OCI-LY1 (cell line): ENCODE measurements at regions not wholly inside any gene's neighbourhood (a gene's known extent, or its start where the extent isn't known, plus 50 kb on each side); places are given as distances from the start of the nearest gene placed in this dataset.

Experiments
- H2AFZ ChIP-seq: fragments of 200-600 bp; sonication (generic), shearing (Covaris generic); 2 replicates; pipeline ENCODE4 v1.6.0; 2014; ENCODE audit warnings: antibody characterized with exemption, mild to moderate bottlenecking, low read length
- H3F3A ChIP-seq: fragments of 200-600 bp; sonication (generic), shearing (Covaris generic); 2 replicates; pipeline ENCODE4 v1.6.0; 2014; ENCODE audit warnings: mild to moderate bottlenecking, antibody characterized with exemption, low read length, moderate library complexity; ENCODE audit not compliant: insufficient read depth
- H3K27ac ChIP-seq: fragments of 200-600 bp; sonication (generic); 2 replicates; pipeline ENCODE4 v1.5.1; 2014; ENCODE audit warnings: low read length, mixed run types, mild to moderate bottlenecking, low read depth; ENCODE audit not compliant: poor library complexity, severe bottlenecking
- H3K27me3 ChIP-seq: fragments of 200-600 bp; sonication (generic); 2 replicates; pipeline ENCODE4 v1.6.0; 2014; ENCODE audit warnings: antibody characterized with exemption, mild to moderate bottlenecking, low read length, moderate library complexity; ENCODE audit not compliant: insufficient read depth
- H3K36me3 ChIP-seq: fragments of 200-600 bp; sonication (generic); 2 replicates; pipeline ENCODE4 v1.6.1; 2014; ENCODE audit warnings: mild to moderate bottlenecking, antibody characterized with exemption, low read length, moderate library complexity, mixed read lengths; ENCODE audit not compliant: insufficient read depth
- H3K4me1 ChIP-seq: fragments of 200-600 bp; sonication (generic); 2 replicates; pipeline ENCODE4 v1.5.1; 2014; ENCODE audit warnings: mild to moderate bottlenecking, low read length, moderate library complexity; ENCODE audit not compliant: insufficient read depth, severe bottlenecking
- H3K4me2 ChIP-seq: fragments of 200-600 bp; sonication (generic), shearing (Covaris generic); 2 replicates; pipeline ENCODE4 v1.6.1; 2014; ENCODE audit warnings: low read length
- H3K4me3 ChIP-seq: fragments of 200-600 bp; sonication (generic); 2 replicates; pipeline ENCODE4 v1.5.1; 2014; ENCODE audit warnings: low read length, low read depth, mild to moderate bottlenecking, mixed read lengths; ENCODE audit not compliant: poor library complexity, severe bottlenecking
- H3K79me2 ChIP-seq: fragments of 200-600 bp; shearing (Covaris generic); 2 replicates; pipeline ENCODE4 v1.6.1; 2016; ENCODE audit warnings: mixed run types, low read length, mixed read lengths; ENCODE audit not compliant: insufficient read depth
- H3K9ac ChIP-seq: fragments of 200-600 bp; sonication (generic), shearing (Covaris generic); 2 replicates; pipeline ENCODE4 v1.6.1; 2014; ENCODE audit warnings: mild to moderate bottlenecking, low read length, mixed read lengths
- H3K9me2 ChIP-seq: fragments of 200-600 bp; sonication (generic), shearing (Covaris generic); 2 replicates; pipeline ENCODE4 v1.6.1; 2014; ENCODE audit warnings: low read depth, mild to moderate bottlenecking, low read length, mixed read lengths
- H3K9me3 ChIP-seq: fragments of 200-600 bp; shearing (Covaris generic); 2 replicates; pipeline ENCODE4 v1.6.1; 2014; ENCODE audit warnings: low read length, mixed read lengths
- H4K20me1 ChIP-seq: fragments of 200-600 bp; sonication (generic), shearing (Covaris generic); 2 replicates; pipeline ENCODE4 v1.6.0; 2016; ENCODE audit warnings: mild to moderate bottlenecking, low read length; ENCODE audit not compliant: insufficient read depth
- EZH2 ChIP-seq: fragments of 200-600 bp; sonication (generic), shearing (Covaris generic); IDR thresholded peaks from 2 replicates; pipeline ENCODE4 v1.8.0; 2017; ENCODE audit warnings: borderline replicate concordance, mixed run types, mild to moderate bottlenecking, antibody characterized with exemption, low read length, moderate library complexity, mixed read lengths
- TF ChIP-seq, protein P1 (sequence below): fragments of 200-600 bp; sonication (generic), shearing (Covaris generic); IDR thresholded peaks from 2 replicates; pipeline ENCODE4 v1.5.1; 2017; ENCODE audit warnings: mild to moderate bottlenecking, antibody characterized with exemption, low read length, moderate library complexity, mixed read lengths

DNA sequence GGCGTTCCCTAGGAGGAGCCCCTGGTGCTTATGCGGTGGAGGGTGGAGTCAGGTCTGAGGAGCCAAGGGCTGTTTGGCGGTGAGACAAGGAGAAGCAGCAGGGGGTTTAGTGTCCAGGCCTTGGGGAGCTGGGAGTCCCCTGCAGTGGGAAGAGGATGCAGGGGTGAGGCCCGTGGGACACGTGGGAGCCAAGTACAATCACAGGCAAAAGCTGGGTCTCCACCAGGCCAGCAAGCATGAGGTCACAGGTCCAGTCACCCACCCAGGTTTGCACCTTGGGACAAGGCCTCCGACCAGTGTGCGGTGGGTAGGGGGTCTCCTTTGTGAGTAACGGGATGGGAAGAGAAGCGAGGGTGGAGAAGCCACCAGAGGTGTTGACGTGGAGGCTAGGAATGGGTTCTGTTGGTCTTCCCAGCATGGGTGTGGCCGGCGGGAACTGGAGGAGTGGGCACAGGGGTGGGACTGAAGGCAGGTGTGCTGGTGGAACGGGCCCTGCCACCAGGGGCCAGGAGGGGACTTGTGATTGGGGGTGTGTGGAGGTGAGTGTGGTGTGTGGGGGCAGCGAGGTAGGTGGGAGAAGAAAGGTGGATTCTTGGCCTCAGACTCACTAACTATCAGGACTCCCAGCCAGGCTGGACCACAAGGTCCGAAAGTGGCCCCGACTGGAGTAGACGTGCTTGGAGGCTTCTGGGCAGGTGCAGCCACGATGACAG is 953.6 kb downstream of the TBC1D22A start:
- no peaks in the 10 kb centered on the region for H3K27me3 ChIP-seq
- H3K9me2 ChIP-seq = no peaks in the 10 kb centered on the region
- H3K79me2 ChIP-seq = no peaks in the 10 kb centered on the region
- no peak overlapping the region for H3K9ac ChIP-seq
- no peak for TF ChIP-seq EZH2
- TF ChIP-seq, protein P1, sequence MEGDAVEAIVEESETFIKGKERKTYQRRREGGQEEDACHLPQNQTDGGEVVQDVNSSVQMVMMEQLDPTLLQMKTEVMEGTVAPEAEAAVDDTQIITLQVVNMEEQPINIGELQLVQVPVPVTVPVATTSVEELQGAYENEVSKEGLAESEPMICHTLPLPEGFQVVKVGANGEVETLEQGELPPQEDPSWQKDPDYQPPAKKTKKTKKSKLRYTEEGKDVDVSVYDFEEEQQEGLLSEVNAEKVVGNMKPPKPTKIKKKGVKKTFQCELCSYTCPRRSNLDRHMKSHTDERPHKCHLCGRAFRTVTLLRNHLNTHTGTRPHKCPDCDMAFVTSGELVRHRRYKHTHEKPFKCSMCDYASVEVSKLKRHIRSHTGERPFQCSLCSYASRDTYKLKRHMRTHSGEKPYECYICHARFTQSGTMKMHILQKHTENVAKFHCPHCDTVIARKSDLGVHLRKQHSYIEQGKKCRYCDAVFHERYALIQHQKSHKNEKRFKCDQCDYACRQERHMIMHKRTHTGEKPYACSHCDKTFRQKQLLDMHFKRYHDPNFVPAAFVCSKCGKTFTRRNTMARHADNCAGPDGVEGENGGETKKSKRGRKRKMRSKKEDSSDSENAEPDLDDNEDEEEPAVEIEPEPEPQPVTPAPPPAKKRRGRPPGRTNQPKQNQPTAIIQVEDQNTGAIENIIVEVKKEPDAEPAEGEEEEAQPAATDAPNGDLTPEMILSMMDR = no peak
- H3F3A ChIP-seq = no peaks in the 10 kb centered on the region
- H3K27ac ChIP-seq = no peak overlapping the region
- H3K4me2 ChIP-seq = no peak overlapping the region
- no peak overlapping the region for H3K4me3 ChIP-seq
- H2AFZ ChIP-seq = no peak overlapping the region
- peaks cover 8% of the 10 kb centered on the region for H3K4me1 ChIP-seq
- H4K20me1 ChIP-seq = no peaks in the 10 kb centered on the region
- H3K36me3 ChIP-seq = no peaks in the 10 kb centered on the region
- no peaks in the 10 kb centered on the region for H3K9me3 ChIP-seq

- H3K9me3 ChIP-seq = no peaks in the 10 kb centered on the region
- H3K36me3 ChIP-seq = no peaks in the 10 kb centered on the region
- H3K9ac ChIP-seq = no peak overlapping the region
- no peak for TF ChIP-seq EZH2
- TF ChIP-seq, protein P1 = no peak
- no peak overlapping the region for H2AFZ ChIP-seq
- no peaks in the 10 kb centered on the region for H3K9me2 ChIP-seq
- H3K4me1 ChIP-seq = peaks cover 8% of the 10 kb centered on the region
- H3K27ac ChIP-seq = no peak overlapping the region
- no peaks in the 10 kb centered on the region for H4K20me1 ChIP-seq
- H3K27me3 ChIP-seq = no peaks in the 10 kb centered on the region
- H3K79me2 ChIP-seq = no peaks in the 10 kb centered on the region
- H3F3A ChIP-seq = no peaks in the 10 kb centered on the region
- no peak overlapping the region for H3K4me2 ChIP-seq
- no peak overlapping the region for H3K4me3 ChIP-seq
Observed at GRCh38 chr22:47713941-47714340, 951.5 kb downstream of the TBC1D22A start.

DNA sequence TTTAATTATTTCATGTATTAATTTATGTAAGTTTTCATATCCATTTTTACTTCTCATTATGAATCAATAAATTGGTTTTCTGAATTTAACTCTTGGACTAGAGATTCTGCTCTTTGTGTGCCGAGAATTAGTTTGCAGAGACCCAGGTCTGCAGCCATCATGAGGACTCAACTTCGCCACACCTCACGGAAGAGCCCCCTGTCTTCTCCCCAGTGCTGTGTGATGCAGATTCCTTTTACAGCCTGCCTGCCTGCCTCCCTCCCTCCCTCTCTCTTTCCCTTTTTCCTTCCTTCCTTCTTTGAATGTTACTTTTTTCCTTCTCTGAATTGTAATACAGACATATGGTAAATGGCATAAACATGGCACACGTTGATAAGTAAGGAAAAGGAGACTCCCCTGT is 947.7 kb downstream of the TBC1D22A start:
- Histone ChIP-seq H3K9me2 (no peaks in the 10 kb centered on the region), H3K36me3 (no peaks in the 10 kb centered on the region), H3K79me2 (no peaks in the 10 kb centered on the region), H3K9ac (no peak overlapping the region), H3K27me3 (0 out of 2 replicates have a peak, but pooled peaks cover 4% of the 10 kb centered on the region), H3K4me3 (no peak overlapping the region), H2AFZ (no peak overlapping the region), H3F3A (no peaks in the 10 kb centered on the region), H3K9me3 (no peaks in the 10 kb centered on the region), H4K20me1 (no peaks in the 10 kb centered on the region), H3K27ac (no peak overlapping the region), H3K4me2 (no peak overlapping the region), H3K4me1 (peaks cover 8% of the 10 kb centered on the region)
- no peak for TF ChIP-seq EZH2
- TF ChIP-seq, protein P1 = no peak
